ENCODE measurements at regions not wholly inside any gene's neighbourhood (a gene's known extent, or its start where the extent isn't known, plus 50 kb on each side); places are given as distances from the start of the nearest gene placed in this dataset.
"Not testable (repeated sequence)": the region's sequence is repeated elsewhere in the genome, so short reads cannot be mapped to it uniquely, and the experiment has no call there.

GRCh38 chr3:164341086-164341485, 737.2 kb downstream of the SI start:
- Histone ChIP-seq H3K27me3 (no peaks in the 10 kb centered on the region), H3K4me3 (no peak overlapping the region), H3K27ac (no peak overlapping the region), H3K4me1 (no peaks in the 10 kb centered on the region), H3K9me3 (no peaks in the 10 kb centered on the region), H3K4me2 (no peak overlapping the region), H4K20me1 (no peaks in the 10 kb centered on the region), H3K36me3 (no peaks in the 10 kb centered on the region), H3K9ac (no peak overlapping the region)
- no peak for TF ChIP-seq Cebpa-rat (IDR thresholded peaks at IDR 0.05)

DNA sequence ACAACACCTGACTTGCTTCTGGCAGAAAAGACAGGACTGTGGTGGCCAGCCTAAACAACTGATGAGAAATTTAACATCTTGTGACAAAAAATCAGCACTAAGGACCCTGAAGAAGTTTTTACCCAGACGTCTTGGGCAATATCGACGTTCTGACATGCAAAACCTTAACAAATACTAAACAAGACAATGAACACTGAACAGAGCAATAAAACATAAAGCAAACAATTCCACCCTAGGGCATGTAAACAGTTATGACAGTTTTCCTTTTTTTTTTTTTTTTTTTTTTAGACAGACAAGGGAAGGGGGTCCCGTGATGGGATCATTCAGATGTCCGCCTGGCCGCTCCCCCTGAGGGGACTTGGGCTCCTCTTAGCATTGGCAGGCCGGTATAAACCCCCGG, 738.0 kb downstream of the SI start:
- no peaks in the 10 kb centered on the region for H3K36me3 ChIP-seq
- no peaks in the 10 kb centered on the region for H3K4me1 ChIP-seq
- H3K4me3 ChIP-seq, result no peak overlapping the region

DNA sequence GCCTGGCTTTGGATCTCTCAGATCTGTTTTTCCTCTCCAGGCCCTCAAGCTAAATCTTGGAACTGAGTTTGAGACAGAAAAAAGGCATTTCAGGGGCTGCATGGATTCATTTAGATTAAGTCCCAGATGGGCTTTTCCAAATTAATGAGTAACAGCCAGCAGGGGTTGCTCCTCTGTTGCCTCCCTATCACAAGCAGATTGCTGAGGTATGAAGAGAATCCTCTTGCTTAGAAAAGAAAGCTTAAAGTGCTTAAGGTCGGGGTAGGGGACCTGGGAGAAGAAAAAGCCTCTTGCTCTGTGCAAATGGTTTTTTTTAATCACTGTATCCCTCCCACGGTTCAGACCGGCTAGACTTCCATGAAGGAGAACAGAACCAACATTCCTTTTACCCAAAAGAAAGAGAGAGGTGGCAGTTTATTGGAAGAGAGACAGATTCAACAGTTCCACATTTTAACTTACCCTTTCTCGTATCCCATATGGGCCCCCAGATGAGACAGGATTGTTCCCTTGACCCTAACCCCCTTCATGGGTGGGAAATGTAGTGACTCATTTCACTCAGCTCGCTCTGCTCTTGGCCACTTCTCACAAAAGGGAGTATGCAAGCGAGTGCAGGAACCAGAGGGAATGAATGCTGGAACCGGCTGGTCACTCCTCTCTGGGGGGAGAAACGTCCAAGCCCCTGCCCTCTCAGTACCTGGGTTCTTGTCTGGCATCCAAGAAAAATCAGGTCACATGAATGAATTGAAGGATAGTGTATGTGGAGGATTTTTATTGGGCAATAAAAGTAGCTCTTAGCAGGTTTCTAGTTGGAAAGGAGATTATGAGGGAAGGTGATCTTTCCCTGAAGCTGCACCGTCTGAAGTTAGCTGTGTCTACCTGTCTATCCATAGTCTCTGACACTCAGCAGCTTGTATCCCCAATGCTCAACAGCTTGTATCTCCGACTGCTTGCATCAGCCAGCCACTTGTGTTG, 745.2 kb downstream of the SI start:
- Histone ChIP-seq H4K20me1 (no peaks in the 10 kb centered on the region), H3K36me3 (no peaks in the 10 kb centered on the region), H3K4me3 (no peak overlapping the region), H3K27ac (no peak overlapping the region), H3K9me3 (no peaks in the 10 kb centered on the region), H3K27me3 (no peaks in the 10 kb centered on the region), H3K4me1 (no peaks in the 10 kb centered on the region), H3K4me2 (no peak overlapping the region), H3K9ac (no peak overlapping the region)
- TF ChIP-seq Cebpa-rat (IDR thresholded peaks at IDR 0.05), result no peak

More for the DNA sequence above, 738.0 kb downstream of the SI start:
- Histone ChIP-seq H3K9ac (no peak overlapping the region), H3K27me3 (no peaks in the 10 kb centered on the region), H3K4me2 (no peak overlapping the region), H3K27ac (no peak overlapping the region), H3K9me3 (no peaks in the 10 kb centered on the region), H4K20me1 (no peaks in the 10 kb centered on the region)
- TF ChIP-seq Cebpa-rat (IDR thresholded peaks at IDR 0.05), result no peak

DNA sequence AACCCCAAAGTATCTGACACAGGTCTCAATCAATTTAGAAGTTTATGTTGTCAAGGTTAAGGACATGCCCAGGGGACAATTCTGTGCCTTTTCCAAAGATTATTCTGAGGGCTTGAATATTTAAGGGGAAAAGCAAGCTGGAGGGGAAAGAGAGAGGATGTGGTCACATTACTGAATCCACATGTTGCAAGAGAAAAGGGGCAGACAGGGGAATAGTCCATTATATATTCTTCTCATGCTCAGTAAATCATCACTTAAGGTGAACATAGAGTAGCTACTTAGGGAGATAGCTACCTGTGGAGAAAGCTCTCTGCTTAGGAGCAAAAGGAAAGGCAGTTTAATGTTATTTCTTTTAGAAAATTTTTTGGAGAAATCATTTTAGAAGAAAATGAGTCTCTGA, 751.6 kb downstream of the SI start:
- H3K9ac ChIP-seq, result no peak overlapping the region
- no peak for TF ChIP-seq Cebpa-rat (IDR thresholded peaks at IDR 0.05)
- no peaks in the 10 kb centered on the region for H4K20me1 ChIP-seq
- H3K9me3 ChIP-seq, result no peaks in the 10 kb centered on the region
- no peaks in the 10 kb centered on the region for H3K4me1 ChIP-seq
- H3K27me3 ChIP-seq, result no peaks in the 10 kb centered on the region
- no peak overlapping the region for H3K27ac ChIP-seq
- no peak overlapping the region for H3K4me2 ChIP-seq
- no peaks in the 10 kb centered on the region for H3K36me3 ChIP-seq
- H3K4me3 ChIP-seq, result no peak overlapping the region

GRCh38 chr3:164320962-164321361, 757.3 kb downstream of the SI start:
- H3K4me2 ChIP-seq, result no peak overlapping the region
- H3K27ac ChIP-seq, result no peak overlapping the region
- no peaks in the 10 kb centered on the region for H3K4me1 ChIP-seq
- no peak overlapping the region for H3K9ac ChIP-seq
- no peak for TF ChIP-seq Cebpa-rat (IDR thresholded peaks at IDR 0.05)
- H3K4me3 ChIP-seq, result no peak overlapping the region
- H3K9me3 ChIP-seq, result no peaks in the 10 kb centered on the region
- H3K36me3 ChIP-seq, result no peaks in the 10 kb centered on the region
- H4K20me1 ChIP-seq, result no peaks in the 10 kb centered on the region
- no peaks in the 10 kb centered on the region for H3K27me3 ChIP-seq

GRCh38 chr3:164306042-164306441, 772.3 kb downstream of the SI start:
- Histone ChIP-seq H3K4me3 (no peak overlapping the region), H3K4me1 (no peaks in the 10 kb centered on the region), H3K27me3 (no peaks in the 10 kb centered on the region), H4K20me1 (no peaks in the 10 kb centered on the region), H3K9ac (no peak overlapping the region), H3K9me3 (peaks cover 24% of the 10 kb centered on the region), H3K36me3 (no peaks in the 10 kb centered on the region), H3K27ac (no peak overlapping the region), H3K4me2 (no peak overlapping the region)
- TF ChIP-seq Cebpa-rat (IDR thresholded peaks at IDR 0.05), result no peak

DNA sequence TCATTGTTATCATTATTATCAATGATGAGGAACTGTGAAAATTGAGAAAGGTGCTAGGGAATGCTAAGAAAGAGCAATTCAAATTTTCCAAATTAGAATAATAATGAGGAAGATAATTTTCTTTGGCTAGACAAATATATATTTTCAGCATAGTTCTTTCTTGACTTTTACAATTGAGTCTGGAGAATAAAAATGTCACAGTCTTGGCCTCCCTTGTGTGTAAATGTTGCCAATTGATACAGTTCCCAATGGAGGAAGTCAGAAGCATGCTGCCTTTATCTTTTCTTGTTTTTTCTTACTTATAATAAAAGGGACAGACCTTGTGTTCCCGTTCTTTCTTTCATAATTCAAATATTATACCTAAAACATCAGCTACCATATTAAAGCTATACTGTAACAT, 774.4 kb downstream of the SI start:
- Histone ChIP-seq H3K9me3 (0 out of 2 replicates have a peak, but pooled peaks cover 2% of the 10 kb centered on the region), H3K27me3 (no peaks in the 10 kb centered on the region), H3K4me3 (no peak overlapping the region), H3K36me3 (no peaks in the 10 kb centered on the region), H4K20me1 (no peaks in the 10 kb centered on the region), H3K4me2 (no peak overlapping the region), H3K9ac (no peak overlapping the region), H3K4me1 (no peaks in the 10 kb centered on the region), H3K27ac (no peak overlapping the region)
- no peak for TF ChIP-seq Cebpa-rat (IDR thresholded peaks at IDR 0.05)

- no peak overlapping the region for H3K4me3 ChIP-seq
- no peak overlapping the region for H3K27ac ChIP-seq
- H3K9ac ChIP-seq, result no peak overlapping the region
- H3K9me3 ChIP-seq, result no peaks in the 10 kb centered on the region
- H3K4me2 ChIP-seq, result no peak overlapping the region
- H3K27me3 ChIP-seq, result no peaks in the 10 kb centered on the region
- no peaks in the 10 kb centered on the region for H3K4me1 ChIP-seq
- no peak for TF ChIP-seq Cebpa-rat (IDR thresholded peaks at IDR 0.05)
- no peaks in the 10 kb centered on the region for H3K36me3 ChIP-seq
- no peaks in the 10 kb centered on the region for H4K20me1 ChIP-seq
These were observed 775.7 kb downstream of the SI start for GRCh38 chr3:164302622-164303021.

GRCh38 chr3:164291486-164291885, 786.8 kb downstream of the SI start:
- H3K27me3 ChIP-seq, H3K4me3 ChIP-seq, H3K9ac ChIP-seq: not testable (repeated sequence)

DNA sequence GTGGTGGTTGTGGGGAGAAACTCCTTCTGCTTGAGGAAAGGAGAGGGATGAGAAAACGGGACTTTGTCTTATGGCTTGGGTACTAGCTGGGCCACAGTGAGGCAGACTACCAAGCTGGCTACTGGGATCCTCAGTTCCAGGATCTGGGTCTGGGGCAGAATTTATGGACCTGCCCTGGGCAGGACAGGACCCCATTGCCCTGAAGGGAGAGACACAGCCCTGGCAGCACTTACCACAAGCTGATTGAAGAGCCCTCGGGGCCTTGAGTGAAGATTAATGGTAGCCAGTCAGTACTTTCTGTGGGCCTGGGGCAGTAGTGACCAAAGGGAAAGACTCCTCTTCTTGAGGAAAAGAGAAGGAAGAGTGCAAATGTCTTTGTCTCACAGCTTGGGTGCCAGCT, 799.7 kb downstream of the SI start:
- Histone ChIP-seq H3K4me3 (no peak overlapping the region), H3K27me3 (no peaks in the 10 kb centered on the region), H3K36me3 (no peaks in the 10 kb centered on the region), H4K20me1 (no peaks in the 10 kb centered on the region), H3K4me1 (no peaks in the 10 kb centered on the region), H3K9me3 (peaks cover 6% of the 10 kb centered on the region; the same call in 1 of the 2 replicates), H3K9ac (no peak overlapping the region), H3K4me2 (no peak overlapping the region), H3K27ac (no peak overlapping the region)
- TF ChIP-seq Cebpa-rat (IDR thresholded peaks at IDR 0.05), result no peak

More at GRCh38 chr3:164291486-164291885, 786.8 kb downstream of the SI start:
- not testable (repeated sequence) for H3K4me2 ChIP-seq, H3K4me1 ChIP-seq, H4K20me1 ChIP-seq, H3K36me3 ChIP-seq, H3K9me3 ChIP-seq, H3K27ac ChIP-seq

Measured in BLaER1 (cell line).